ENCODE measurements at regions not wholly inside any gene's neighbourhood (a gene's known extent, or its start where the extent isn't known, plus 50 kb on each side); places are given as distances from the start of the nearest gene placed in this dataset.

DNA sequence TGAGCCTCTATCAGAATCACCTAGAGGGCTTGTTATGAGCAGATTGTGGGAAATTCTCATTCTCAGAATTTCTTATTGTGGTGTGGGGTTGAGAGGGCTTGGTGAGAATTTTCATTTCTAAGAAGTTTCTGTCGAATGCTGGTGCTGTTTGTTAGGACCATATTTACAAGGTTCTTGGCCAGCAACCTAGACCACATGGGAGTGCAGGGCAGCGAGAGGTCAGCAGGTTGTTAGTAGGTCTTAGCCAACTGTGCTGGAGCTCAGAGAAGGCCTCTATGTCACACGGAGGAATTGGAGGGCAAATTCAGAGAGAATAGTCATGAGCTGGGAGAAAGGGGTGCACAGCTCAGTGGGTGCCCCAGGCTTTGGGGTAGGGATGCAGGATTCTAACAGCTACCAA is 357.0 kb downstream of the LRRC70 start:
- BruUV-seq (replicated peaks) = no TSS peak
- Histone ChIP-seq H2AK5ac (ENCODE audit: low read depth, low read length) (no peak overlapping the region), H3K9me1 (ENCODE audit: insufficient read depth, low read length) (no peaks in the 10 kb centered on the region), H3K27me3 (ENCODE audit: control insufficient read depth, insufficient read depth, low read length) (no peaks in the 10 kb centered on the region), H2BK20ac (ENCODE audit: low read depth, low read length) (no peak overlapping the region), H2BK120ac (ENCODE audit: low read depth, low read length) (no peak overlapping the region), H3K4me1 (ENCODE audit: control insufficient read depth, insufficient read depth, low read length) (no peaks in the 10 kb centered on the region), H2AK9ac (replicated peaks; ENCODE audit: low read depth, low read length, poor library complexity) (no peak overlapping the region), H4K5ac (ENCODE audit: low read depth, low read length) (no peak overlapping the region), H3K4me2 (ENCODE audit: low read depth, low read length) (no peak overlapping the region), H4K91ac (ENCODE audit: insufficient read depth, low read depth, low read length) (no peak overlapping the region), H3K18ac (ENCODE audit: low read depth, low read length) (no peak overlapping the region), H2AFZ (replicated peaks; ENCODE audit: low read length, poor library complexity) (no peak overlapping the region), H3K4me3 (ENCODE audit: insufficient read depth, low read depth, low read length) (no peak overlapping the region), H4K8ac (ENCODE audit: low read depth in 2 of 2, low read length in 2 of 2) (no peak overlapping the region), H3K14ac (replicated peaks; ENCODE audit: low read depth, low read length) (no peak overlapping the region), H3K56ac (ENCODE audit: extremely low read depth, insufficient read depth, low read length) (no peak overlapping the region), H3K27ac (ENCODE audit: insufficient read depth, low read length) (no peak overlapping the region), H2BK5ac (ENCODE audit: low read depth, low read length, poor library complexity, severe bottlenecking) (no peak overlapping the region), H3K79me1 (ENCODE audit: low read depth in 1 of 2, low read length in 2 of 2) (no peaks in the 10 kb centered on the region), H3K4ac (ENCODE audit: low read depth, low read length) (no peak overlapping the region), H4K20me1 (ENCODE audit: insufficient read depth, low read length) (no peaks in the 10 kb centered on the region), H3K9ac (ENCODE audit: low read depth, low read length) (no peak overlapping the region), H2BK15ac (ENCODE audit: low read depth, low read length) (no peak overlapping the region), H3K36me3 (ENCODE audit: control insufficient read depth, insufficient read depth, low read length) (no peaks in the 10 kb centered on the region), H3K9me3 (ENCODE audit: control insufficient read depth, insufficient read depth, low read length) (peaks cover 4% of the 10 kb centered on the region; the same call in 1 of the 2 replicates), H3K23ac (ENCODE audit: low read depth, low read length) (no peak overlapping the region)
- WGBS, 2 experiments (ENCODE audit: extremely low coverage in 2 of 2, insufficient read length in 1 of 2) = no CpG with 5 or more reads among the region's 3 CpGs
- dilution Hi-C loops (cut with HindIII; ENCODE audit: low sequenced_read_pairs, unreplicated experiment) (no loop called here), in situ Hi-C loops (cut with MboI; ENCODE audit: low sequenced_read_pairs) (no loop called here), intact Hi-C loops (cut with micrococcal nuclease) (no loop called here)
- ChIA-PET POLR2A (ENCODE audit: unreplicated experiment) (no interaction called here), CTCF (no interaction called here)
- ATAC-seq (ENCODE audit: low read depth) (no peak), DNase-seq (no peak)
- TF ChIP-seq RAD21 (IDR thresholded peaks at IDR 0.05; ENCODE audit: low read length) = no peak
- TF ChIP-seq RFX5 (IDR thresholded peaks at IDR 0.05; ENCODE audit: low read depth, low read length) = no peak
- TF ChIP-seq CEBPB (IDR thresholded peaks at IDR 0.05; ENCODE audit: low read depth, low read length) = no peak
- no peak for TF ChIP-seq MAFK (IDR thresholded peaks at IDR 0.05; ENCODE audit: low read depth, low read length)
- TF ChIP-seq, protein P1, sequence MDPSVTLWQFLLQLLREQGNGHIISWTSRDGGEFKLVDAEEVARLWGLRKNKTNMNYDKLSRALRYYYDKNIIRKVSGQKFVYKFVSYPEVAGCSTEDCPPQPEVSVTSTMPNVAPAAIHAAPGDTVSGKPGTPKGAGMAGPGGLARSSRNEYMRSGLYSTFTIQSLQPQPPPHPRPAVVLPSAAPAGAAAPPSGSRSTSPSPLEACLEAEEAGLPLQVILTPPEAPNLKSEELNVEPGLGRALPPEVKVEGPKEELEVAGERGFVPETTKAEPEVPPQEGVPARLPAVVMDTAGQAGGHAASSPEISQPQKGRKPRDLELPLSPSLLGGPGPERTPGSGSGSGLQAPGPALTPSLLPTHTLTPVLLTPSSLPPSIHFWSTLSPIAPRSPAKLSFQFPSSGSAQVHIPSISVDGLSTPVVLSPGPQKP (IDR thresholded peaks at IDR 0.05; ENCODE audit: borderline replicate concordance, low read depth, low read length) = no peak
- TF ChIP-seq MXI1 (IDR thresholded peaks at IDR 0.05; ENCODE audit: borderline replicate concordance, low read depth, low read length) = no peak
- no peak for TF ChIP-seq SMC3 (IDR thresholded peaks at IDR 0.05; ENCODE audit: low read depth, low read length)
- TF ChIP-seq RCOR1 (IDR thresholded peaks at IDR 0.05; ENCODE audit: insufficient replicate concordance, low read length) = no peak
- no peak for TF ChIP-seq FOS (IDR thresholded peaks at IDR 0.05; ENCODE audit: low read depth, low read length)
- TF ChIP-seq, protein P2, sequence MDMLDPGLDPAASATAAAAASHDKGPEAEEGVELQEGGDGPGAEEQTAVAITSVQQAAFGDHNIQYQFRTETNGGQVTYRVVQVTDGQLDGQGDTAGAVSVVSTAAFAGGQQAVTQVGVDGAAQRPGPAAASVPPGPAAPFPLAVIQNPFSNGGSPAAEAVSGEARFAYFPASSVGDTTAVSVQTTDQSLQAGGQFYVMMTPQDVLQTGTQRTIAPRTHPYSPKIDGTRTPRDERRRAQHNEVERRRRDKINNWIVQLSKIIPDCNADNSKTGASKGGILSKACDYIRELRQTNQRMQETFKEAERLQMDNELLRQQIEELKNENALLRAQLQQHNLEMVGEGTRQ (IDR thresholded peaks at IDR 0.05; ENCODE audit: low read depth, low read length) = no peak
- TF ChIP-seq NFE2L2 (IDR thresholded peaks at IDR 0.05; ENCODE audit: low read depth, low read length) = no peak

Measured in IMR-90 (cell line).